GM23338 (cell line): ENCODE measurements at regions not wholly inside any gene's neighbourhood (a gene's known extent, or its start where the extent isn't known, plus 50 kb on each side); places are given as distances from the start of the nearest gene placed in this dataset.

Experiments used
- ATAC-seq: fragments of 200-7000 bp; cut with Tn5 transposase; 3 replicates; pipeline ENCODE4 v1.9.1; 2020
- DNase-seq: peaks from one replicate; pipeline ENCODE4 v3.0.0-alpha.2; 2015; ENCODE audit warnings: low spot score
- H2AFZ ChIP-seq: fragments of 200-600 bp; sonication (generic); 2 replicates; pipeline ENCODE4 v1.8.0; 2016; ENCODE audit warnings: antibody characterized with exemption, mild to moderate bottlenecking, moderate library complexity
- H3F3A ChIP-seq: fragments of 200-600 bp; sonication (generic); replicated peaks from 2 replicates; pipeline ENCODE4 v1.8.0; 2017; ENCODE audit warnings: antibody characterized with exemption, mixed run types, low read depth
- H3K27ac ChIP-seq: fragments of 200-600 bp; sonication (generic); 2 replicates; pipeline ENCODE4 v1.6.1; 2016; ENCODE audit warnings: low read depth
- H3K27me3 ChIP-seq: fragments of 200-600 bp; sonication (generic); 2 replicates; pipeline ENCODE4 v1.8.0; 2016; ENCODE audit warnings: mild to moderate bottlenecking, mixed run types, moderate library complexity; ENCODE audit not compliant: insufficient read depth
- H3K36me3 ChIP-seq: fragments of 200-600 bp; sonication (generic); 2 replicates; pipeline ENCODE4 v1.8.0; 2016; ENCODE audit warnings: mild to moderate bottlenecking; ENCODE audit not compliant: insufficient read depth
- H3K4me1 ChIP-seq: fragments of 200-600 bp; sonication (generic); 2 replicates; pipeline ENCODE4 v1.8.0; 2016; ENCODE audit warnings: mild to moderate bottlenecking, moderate library complexity; ENCODE audit not compliant: insufficient read depth
- H3K4me2 ChIP-seq: fragments of 200-600 bp; sonication (generic); 2 replicates; pipeline ENCODE4 v1.7.1; 2017; ENCODE audit warnings: mixed run types
- H3K4me3 ChIP-seq: fragments of 200-600 bp; sonication (generic); 2 replicates; pipeline ENCODE4 v1.6.1; 2016; ENCODE audit warnings: mixed run types
- H3K79me2 ChIP-seq: fragments of 200-600 bp; sonication (generic); replicated peaks from 2 replicates; pipeline ENCODE4 v1.8.0; 2017; ENCODE audit warnings: mild to moderate bottlenecking; ENCODE audit not compliant: insufficient read depth
- H3K9me2 ChIP-seq: fragments of 200-600 bp; sonication (generic); 2 replicates; pipeline ENCODE4 v1.8.0; 2017; ENCODE audit not compliant: insufficient read depth
- H4K20me1 ChIP-seq: fragments of 200-600 bp; sonication (generic); replicated peaks from 2 replicates; pipeline ENCODE4 v1.8.0; 2017; ENCODE audit warnings: mild to moderate bottlenecking; ENCODE audit not compliant: insufficient read depth
- H3K27ac Mint-ChIP-seq: 2 replicates; pipeline ENCODE4 v1.8.0; 2020; ENCODE audit warnings: inconsistent platforms, mild to moderate bottlenecking, moderate library complexity, mixed read lengths
- H3K27me3 Mint-ChIP-seq: 3 replicates; pipeline ENCODE4 v1.8.0; 2022; ENCODE audit warnings: low read depth, mild to moderate bottlenecking, moderate library complexity, mixed read lengths, inconsistent platforms; ENCODE audit not compliant: insufficient read depth, poor library complexity
- H3K36me3 Mint-ChIP-seq: 3 replicates; pipeline ENCODE4 v1.8.0; 2021; ENCODE audit warnings: low read depth, mild to moderate bottlenecking, inconsistent platforms, moderate library complexity, mixed read lengths
- H3K4me1 Mint-ChIP-seq: 3 replicates; pipeline ENCODE4 v1.8.0; 2020; ENCODE audit warnings: mild to moderate bottlenecking, inconsistent platforms, mixed read lengths
- H3K4me3 Mint-ChIP-seq: 3 replicates; pipeline ENCODE4 v1.8.0; 2021; ENCODE audit warnings: moderate library complexity, mild to moderate bottlenecking, inconsistent platforms, mixed read lengths
- H3K9me3 Mint-ChIP-seq: 3 replicates; pipeline ENCODE4 v1.8.0; 2020; ENCODE audit warnings: moderate library complexity, mild to moderate bottlenecking, inconsistent platforms, mixed read lengths
- CREB1 ChIP-seq: fragments of 250-450 bp; sonication (Bioruptor Pico); IDR thresholded peaks from 2 replicates; pipeline ENCODE4 v1.5.0; 2020; ENCODE audit warnings: low read depth, mild to moderate bottlenecking, moderate library complexity
- EZH2 ChIP-seq: fragments of 200-600 bp; sonication (generic); IDR thresholded peaks from one replicate; pipeline ENCODE4 v1.8.0; 2017; ENCODE audit warnings: antibody characterized with exemption, mild to moderate bottlenecking, low read depth; ENCODE audit not compliant: unreplicated experiment
- EZH2phosphoT487 ChIP-seq: fragments of 200-600 bp; sonication (generic); IDR thresholded peaks from one replicate; pipeline ENCODE4 v1.8.1; 2018; ENCODE audit warnings: antibody characterized with exemption; ENCODE audit not compliant: unreplicated experiment
- JUNB ChIP-seq: IDR thresholded peaks from one replicate; pipeline ENCODE4 v1.6.1; 2016; ENCODE audit warnings: antibody characterized with exemption; ENCODE audit not compliant: unreplicated experiment
- NANOG ChIP-seq: IDR thresholded peaks from 2 replicates; pipeline ENCODE4 v1.6.1; 2016; ENCODE audit warnings: antibody characterized with exemption, borderline replicate concordance
- POLR2AphosphoS5 ChIP-seq: IDR thresholded peaks from 2 replicates; pipeline ENCODE4 v1.6.1; 2016; ENCODE audit warnings: antibody characterized with exemption, low read depth
- STAT1 ChIP-seq: IDR thresholded peaks from one replicate; pipeline ENCODE4 v1.6.1; 2016; ENCODE audit warnings: antibody characterized with exemption; ENCODE audit not compliant: unreplicated experiment
- ZNF114 ChIP-seq: fragments of 250-450 bp; sonication (Bioruptor Pico); IDR thresholded peaks from 2 replicates; pipeline ENCODE4 v1.5.0; 2020; ENCODE audit warnings: mild to moderate bottlenecking, moderate library complexity
- ZNF331 ChIP-seq: fragments of 250-450 bp; sonication (Bioruptor Pico); IDR thresholded peaks from 2 replicates; pipeline ENCODE4 v1.5.0; 2020; ENCODE audit warnings: low read depth, mild to moderate bottlenecking, moderate library complexity
- ZNF462 ChIP-seq: fragments of 250-450 bp; sonication (Bioruptor Pico); IDR thresholded peaks from 2 replicates; pipeline ENCODE4 v1.5.0; 2020; ENCODE audit warnings: mild to moderate bottlenecking, moderate library complexity
- TF ChIP-seq, protein P1 (sequence below), 2 experiments: fragments of 200-600 bp in 1 of 2; sonication (generic) in 1 of 2; conservative IDR thresholded peaks; 2 replicates each; pipeline versions ENCODE4 v1.5.1 to v1.6.1; 2016 to 2017; ENCODE audit warnings: antibody characterized with exemption in 2 of 2, low read depth in 2 of 2, mild to moderate bottlenecking in 2 of 2, moderate library complexity in 1 of 2
- TF ChIP-seq, protein P2 (sequence below): IDR thresholded peaks from 2 replicates; pipeline ENCODE4 v1.6.1; 2016; ENCODE audit warnings: antibody characterized with exemption
- TF ChIP-seq, protein P3 (sequence below): IDR thresholded peaks from one replicate; pipeline ENCODE4 v1.6.1; 2018; ENCODE audit warnings: antibody characterized with exemption; ENCODE audit not compliant: unreplicated experiment

DNA sequence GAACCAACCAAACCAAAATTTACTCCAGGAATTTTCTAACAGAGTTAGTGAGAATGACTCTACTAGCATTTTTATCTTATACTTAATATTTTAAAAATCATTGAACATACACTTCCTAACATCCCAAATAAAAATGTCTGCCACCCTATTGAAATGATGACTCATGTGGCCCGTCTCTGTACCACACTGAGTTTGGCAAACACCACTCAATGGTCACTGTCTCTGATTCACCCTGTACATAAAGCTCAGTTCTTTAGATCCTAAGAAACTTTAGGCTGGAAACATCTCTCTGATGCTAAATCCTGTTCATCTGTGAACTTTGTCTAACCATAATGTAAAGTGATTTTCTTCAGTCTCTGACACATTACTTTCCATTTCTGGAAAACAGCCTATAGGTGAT, 182.0 kb downstream of the CWF19L2 start:
- Mint-ChIP-seq H3K9me3 (peaks cover 7% of the 10 kb centered on the region; the same call in 2 of the 3 replicates), H3K4me1 (peaks cover 3% of the 10 kb centered on the region; the same call in 1 of the 3 replicates)
- no peak for ATAC-seq

More for the DNA sequence above, 182.0 kb downstream of the CWF19L2 start:
- no peaks in the 10 kb centered on the region for H3K36me3 Mint-ChIP-seq
- no peaks in the 10 kb centered on the region for H3K79me2 ChIP-seq
- H3K27me3 Mint-ChIP-seq, result no peaks in the 10 kb centered on the region
- no peaks in the 10 kb centered on the region for H3K27me3 ChIP-seq
- no peaks in the 10 kb centered on the region for H3F3A ChIP-seq
- H3K27ac Mint-ChIP-seq, result no peak overlapping the region
- H3K36me3 ChIP-seq, result no peaks in the 10 kb centered on the region
- no peak overlapping the region for H3K4me3 ChIP-seq
- H3K27ac ChIP-seq, result no peak overlapping the region
- 0 out of 2 replicates have a peak, but pooled peaks cover 3% of the 10 kb centered on the region for H3K9me2 ChIP-seq
- H3K4me2 ChIP-seq, result no peak overlapping the region
- H3K4me1 ChIP-seq, result no peaks in the 10 kb centered on the region
- no peaks in the 10 kb centered on the region for H4K20me1 ChIP-seq
- no peak for TF ChIP-seq CREB1
- no peak for TF ChIP-seq POLR2AphosphoS5
- TF ChIP-seq, protein P1, sequence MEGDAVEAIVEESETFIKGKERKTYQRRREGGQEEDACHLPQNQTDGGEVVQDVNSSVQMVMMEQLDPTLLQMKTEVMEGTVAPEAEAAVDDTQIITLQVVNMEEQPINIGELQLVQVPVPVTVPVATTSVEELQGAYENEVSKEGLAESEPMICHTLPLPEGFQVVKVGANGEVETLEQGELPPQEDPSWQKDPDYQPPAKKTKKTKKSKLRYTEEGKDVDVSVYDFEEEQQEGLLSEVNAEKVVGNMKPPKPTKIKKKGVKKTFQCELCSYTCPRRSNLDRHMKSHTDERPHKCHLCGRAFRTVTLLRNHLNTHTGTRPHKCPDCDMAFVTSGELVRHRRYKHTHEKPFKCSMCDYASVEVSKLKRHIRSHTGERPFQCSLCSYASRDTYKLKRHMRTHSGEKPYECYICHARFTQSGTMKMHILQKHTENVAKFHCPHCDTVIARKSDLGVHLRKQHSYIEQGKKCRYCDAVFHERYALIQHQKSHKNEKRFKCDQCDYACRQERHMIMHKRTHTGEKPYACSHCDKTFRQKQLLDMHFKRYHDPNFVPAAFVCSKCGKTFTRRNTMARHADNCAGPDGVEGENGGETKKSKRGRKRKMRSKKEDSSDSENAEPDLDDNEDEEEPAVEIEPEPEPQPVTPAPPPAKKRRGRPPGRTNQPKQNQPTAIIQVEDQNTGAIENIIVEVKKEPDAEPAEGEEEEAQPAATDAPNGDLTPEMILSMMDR (conservative IDR thresholded peaks at IDR 0.05; ENCODE audit: low read depth in 2 of 2), result no peak
- TF ChIP-seq ZNF331 (CRISPR knock-in tag), result no peak
- no peak for TF ChIP-seq NANOG
- no peak for TF ChIP-seq EZH2
- no peak for TF ChIP-seq JUNB
- TF ChIP-seq EZH2phosphoT487, result no peak
- TF ChIP-seq, protein P2, sequence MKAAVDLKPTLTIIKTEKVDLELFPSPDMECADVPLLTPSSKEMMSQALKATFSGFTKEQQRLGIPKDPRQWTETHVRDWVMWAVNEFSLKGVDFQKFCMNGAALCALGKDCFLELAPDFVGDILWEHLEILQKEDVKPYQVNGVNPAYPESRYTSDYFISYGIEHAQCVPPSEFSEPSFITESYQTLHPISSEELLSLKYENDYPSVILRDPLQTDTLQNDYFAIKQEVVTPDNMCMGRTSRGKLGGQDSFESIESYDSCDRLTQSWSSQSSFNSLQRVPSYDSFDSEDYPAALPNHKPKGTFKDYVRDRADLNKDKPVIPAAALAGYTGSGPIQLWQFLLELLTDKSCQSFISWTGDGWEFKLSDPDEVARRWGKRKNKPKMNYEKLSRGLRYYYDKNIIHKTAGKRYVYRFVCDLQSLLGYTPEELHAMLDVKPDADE, result no peak
- TF ChIP-seq ZNF114 (CRISPR knock-in tag), result no peak
- TF ChIP-seq, protein P3, sequence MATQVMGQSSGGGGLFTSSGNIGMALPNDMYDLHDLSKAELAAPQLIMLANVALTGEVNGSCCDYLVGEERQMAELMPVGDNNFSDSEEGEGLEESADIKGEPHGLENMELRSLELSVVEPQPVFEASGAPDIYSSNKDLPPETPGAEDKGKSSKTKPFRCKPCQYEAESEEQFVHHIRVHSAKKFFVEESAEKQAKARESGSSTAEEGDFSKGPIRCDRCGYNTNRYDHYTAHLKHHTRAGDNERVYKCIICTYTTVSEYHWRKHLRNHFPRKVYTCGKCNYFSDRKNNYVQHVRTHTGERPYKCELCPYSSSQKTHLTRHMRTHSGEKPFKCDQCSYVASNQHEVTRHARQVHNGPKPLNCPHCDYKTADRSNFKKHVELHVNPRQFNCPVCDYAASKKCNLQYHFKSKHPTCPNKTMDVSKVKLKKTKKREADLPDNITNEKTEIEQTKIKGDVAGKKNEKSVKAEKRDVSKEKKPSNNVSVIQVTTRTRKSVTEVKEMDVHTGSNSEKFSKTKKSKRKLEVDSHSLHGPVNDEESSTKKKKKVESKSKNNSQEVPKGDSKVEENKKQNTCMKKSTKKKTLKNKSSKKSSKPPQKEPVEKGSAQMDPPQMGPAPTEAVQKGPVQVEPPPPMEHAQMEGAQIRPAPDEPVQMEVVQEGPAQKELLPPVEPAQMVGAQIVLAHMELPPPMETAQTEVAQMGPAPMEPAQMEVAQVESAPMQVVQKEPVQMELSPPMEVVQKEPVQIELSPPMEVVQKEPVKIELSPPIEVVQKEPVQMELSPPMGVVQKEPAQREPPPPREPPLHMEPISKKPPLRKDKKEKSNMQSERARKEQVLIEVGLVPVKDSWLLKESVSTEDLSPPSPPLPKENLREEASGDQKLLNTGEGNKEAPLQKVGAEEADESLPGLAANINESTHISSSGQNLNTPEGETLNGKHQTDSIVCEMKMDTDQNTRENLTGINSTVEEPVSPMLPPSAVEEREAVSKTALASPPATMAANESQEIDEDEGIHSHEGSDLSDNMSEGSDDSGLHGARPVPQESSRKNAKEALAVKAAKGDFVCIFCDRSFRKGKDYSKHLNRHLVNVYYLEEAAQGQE, result no peak
- TF ChIP-seq STAT1, result no peak
- TF ChIP-seq ZNF462, result no peak
- H3K4me3 Mint-ChIP-seq, result no peak overlapping the region
- DNase-seq, result no peak
- no peak overlapping the region for H2AFZ ChIP-seq
